ENCODE measurements at regions not wholly inside any gene's neighbourhood (a gene's known extent, or its start where the extent isn't known, plus 50 kb on each side); places are given as distances from the start of the nearest gene placed in this dataset.
"Not testable (repeated sequence)": the region's sequence is repeated elsewhere in the genome, so short reads cannot be mapped to it uniquely, and the experiment has no call there.

GRCh38 chr2:67585400-67585799 is 188.3 kb downstream of the ETAA1 start:
- Histone ChIP-seq H3K4me1 (ENCODE audit: insufficient read depth, low read length, severe bottlenecking) (no peaks in the 10 kb centered on the region), H3K27me3 (ENCODE audit: insufficient read depth, low read length) (no peaks in the 10 kb centered on the region), H3K9me3 (ENCODE audit: low read length) (no peaks in the 10 kb centered on the region), H3K36me3 (ENCODE audit: insufficient read depth, low read length) (no peaks in the 10 kb centered on the region), H2AFZ (ENCODE audit: low read length) (no peak overlapping the region), H3K9me2 (ENCODE audit: low read depth, low read length) (no peaks in the 10 kb centered on the region), H3K4me3 (ENCODE audit: low read depth, low read length, poor library complexity, severe bottlenecking) (no peak overlapping the region), H3K9ac (ENCODE audit: low read length) (no peak overlapping the region), H3F3A (ENCODE audit: insufficient read depth, low read length) (no peaks in the 10 kb centered on the region), H3K27ac (ENCODE audit: low read depth, low read length, poor library complexity, severe bottlenecking) (no peak overlapping the region), H3K79me2 (ENCODE audit: insufficient read depth, low read length) (no peaks in the 10 kb centered on the region), H4K20me1 (ENCODE audit: insufficient read depth, low read length) (no peaks in the 10 kb centered on the region), H3K4me2 (ENCODE audit: low read length) (no peak overlapping the region)
- TF ChIP-seq EZH2 (IDR thresholded peaks at IDR 0.05; ENCODE audit: borderline replicate concordance, low read length): no peak
- TF ChIP-seq CTCF (IDR thresholded peaks at IDR 0.05; ENCODE audit: low read length): no peak

- H4K20me1 ChIP-seq (ENCODE audit: insufficient read depth, low read length); H3K79me2 ChIP-seq (ENCODE audit: insufficient read depth, low read length); H3K4me2 ChIP-seq (ENCODE audit: low read length); H3K4me3 ChIP-seq (ENCODE audit: low read depth, low read length, poor library complexity, severe bottlenecking); H3K27ac ChIP-seq (ENCODE audit: low read depth, low read length, poor library complexity, severe bottlenecking); H3K9me2 ChIP-seq (ENCODE audit: low read depth, low read length); H3K9ac ChIP-seq (ENCODE audit: low read length); H3F3A ChIP-seq (ENCODE audit: insufficient read depth, low read length); H3K4me1 ChIP-seq (ENCODE audit: insufficient read depth, low read length, severe bottlenecking); H3K27me3 ChIP-seq (ENCODE audit: insufficient read depth, low read length); H3K36me3 ChIP-seq (ENCODE audit: insufficient read depth, low read length); H2AFZ ChIP-seq (ENCODE audit: low read length); H3K9me3 ChIP-seq (ENCODE audit: low read length): not testable (repeated sequence)
Measured at GRCh38 chr2:67589121-67589520, 192.0 kb downstream of the ETAA1 start.

- not testable (repeated sequence) for H3K79me2 ChIP-seq (ENCODE audit: insufficient read depth, low read length); H2AFZ ChIP-seq (ENCODE audit: low read length); H3K27me3 ChIP-seq (ENCODE audit: insufficient read depth, low read length); H3K9ac ChIP-seq (ENCODE audit: low read length); H4K20me1 ChIP-seq (ENCODE audit: insufficient read depth, low read length); H3K9me2 ChIP-seq (ENCODE audit: low read depth, low read length); H3K27ac ChIP-seq (ENCODE audit: low read depth, low read length, poor library complexity, severe bottlenecking); H3K9me3 ChIP-seq (ENCODE audit: low read length); H3K4me2 ChIP-seq (ENCODE audit: low read length); H3K36me3 ChIP-seq (ENCODE audit: insufficient read depth, low read length); H3F3A ChIP-seq (ENCODE audit: insufficient read depth, low read length); H3K4me3 ChIP-seq (ENCODE audit: low read depth, low read length, poor library complexity, severe bottlenecking); H3K4me1 ChIP-seq (ENCODE audit: insufficient read depth, low read length, severe bottlenecking)
Measured at GRCh38 chr2:67594522-67594921, 197.4 kb downstream of the ETAA1 start.

- Histone ChIP-seq H3K4me3 (ENCODE audit: low read depth, low read length, poor library complexity, severe bottlenecking) (no peak overlapping the region), H4K20me1 (ENCODE audit: insufficient read depth, low read length) (no peaks in the 10 kb centered on the region), H3F3A (ENCODE audit: insufficient read depth, low read length) (no peaks in the 10 kb centered on the region), H3K27me3 (ENCODE audit: insufficient read depth, low read length) (no peaks in the 10 kb centered on the region), H3K9ac (ENCODE audit: low read length) (no peak overlapping the region), H3K27ac (ENCODE audit: low read depth, low read length, poor library complexity, severe bottlenecking) (no peak overlapping the region), H3K9me3 (ENCODE audit: low read length) (no peaks in the 10 kb centered on the region), H3K9me2 (ENCODE audit: low read depth, low read length) (no peaks in the 10 kb centered on the region), H3K4me1 (ENCODE audit: insufficient read depth, low read length, severe bottlenecking) (no peaks in the 10 kb centered on the region), H3K79me2 (ENCODE audit: insufficient read depth, low read length) (no peaks in the 10 kb centered on the region), H3K4me2 (ENCODE audit: low read length) (no peak overlapping the region), H2AFZ (ENCODE audit: low read length) (no peak overlapping the region), H3K36me3 (ENCODE audit: insufficient read depth, low read length) (no peaks in the 10 kb centered on the region)
- TF ChIP-seq CTCF (IDR thresholded peaks at IDR 0.05; ENCODE audit: low read length) (no peak), EZH2 (IDR thresholded peaks at IDR 0.05; ENCODE audit: borderline replicate concordance, low read length) (no peak)
Measured at GRCh38 chr2:67596871-67597270, 199.7 kb downstream of the ETAA1 start.

All from OCI-LY1 (cell line).